Gastrocnemius medialis (tissue), 4 donors: ENCODE measurements at regions not wholly inside any gene's neighbourhood (a gene's known extent, or its start where the extent isn't known, plus 50 kb on each side); places are given as distances from the start of the nearest gene placed in this dataset.

Source experiments
- CTCF ChIP-seq, 5 experiments: fragments of 450-650 bp in 3 of 5; fragments of 200-600 bp in 2 of 5; sonication (generic) in 2 of 5; IDR thresholded peaks in 4 of 5; conservative IDR thresholded peaks in 1 of 5; 1 replicate in 4 of 5; 2 replicates in 1 of 5; pipeline ENCODE4 v1.5.1; 2016 to 2019; ENCODE audit warnings: antibody characterized with exemption in 5 of 5, mild to moderate bottlenecking in 3 of 5, moderate library complexity in 3 of 5
- POLR2A ChIP-seq, 2 donors: fragments of 450-650 bp; IDR thresholded peaks; one replicate each; pipeline ENCODE4 v1.6.1; 2017; ENCODE audit warnings: antibody characterized with exemption in 2 of 2, mild to moderate bottlenecking in 2 of 2, moderate library complexity in 2 of 2

GRCh38 chr2:145931781-145932395, 1412.0 kb upstream of the ZEB2 start:
- TF ChIP-seq CTCF (IDR thresholded peaks at IDR 0.05 in 4 of 5, conservative IDR thresholded peaks at IDR 0.05 in 1 of 5) (no peak), POLR2A (IDR thresholded peaks at IDR 0.05) (no peak)
